ENCODE measurements at regions not wholly inside any gene's neighbourhood (a gene's known extent, or its start where the extent isn't known, plus 50 kb on each side); places are given as distances from the start of the nearest gene placed in this dataset.
"Not testable (repeated sequence)": the region's sequence is repeated elsewhere in the genome, so short reads cannot be mapped to it uniquely, and the experiment has no call there.

- peaks cover 7% of the 10 kb centered on the region for H3K27me3 Mint-ChIP-seq
- H3K9me3 Mint-ChIP-seq = no peaks in the 10 kb centered on the region
- no peak overlapping the region for H3K4me3 Mint-ChIP-seq
- no peaks in the 10 kb centered on the region for H3K4me1 Mint-ChIP-seq
- ATAC-seq (replicated peaks) = no peak
- H3K27ac Mint-ChIP-seq = no peak overlapping the region
- no peaks in the 10 kb centered on the region for H3K36me3 Mint-ChIP-seq (ENCODE audit: low read depth)
These were observed 635.4 kb upstream of the NECTIN3 start for GRCh38 chr3:110436209-110436608.

- ATAC-seq (replicated peaks); H3K27ac Mint-ChIP-seq; H3K4me3 Mint-ChIP-seq; H3K9me3 Mint-ChIP-seq; H3K27me3 Mint-ChIP-seq; H3K4me1 Mint-ChIP-seq; H3K36me3 Mint-ChIP-seq (ENCODE audit: low read depth): not testable (repeated sequence)
These were observed 631.5 kb upstream of the NECTIN3 start for GRCh38 chr3:110440066-110440653.

GRCh38 chr3:110454066-110454465 is 617.5 kb upstream of the NECTIN3 start:
- peaks cover 7% of the 10 kb centered on the region for H3K9me3 Mint-ChIP-seq
- H3K36me3 Mint-ChIP-seq (ENCODE audit: low read depth) = no peaks in the 10 kb centered on the region
- H3K4me3 Mint-ChIP-seq = no peak overlapping the region
- no peaks in the 10 kb centered on the region for H3K27me3 Mint-ChIP-seq
- no peak overlapping the region for H3K27ac Mint-ChIP-seq
- H3K4me1 Mint-ChIP-seq = no peaks in the 10 kb centered on the region
- no peak for ATAC-seq (replicated peaks)

- H3K36me3 Mint-ChIP-seq (ENCODE audit: low read depth) = no peaks in the 10 kb centered on the region
- no peaks in the 10 kb centered on the region for H3K4me1 Mint-ChIP-seq
- H3K4me3 Mint-ChIP-seq = no peak overlapping the region
- peaks cover 7% of the 10 kb centered on the region for H3K9me3 Mint-ChIP-seq
- ATAC-seq (replicated peaks) = no peak
- H3K27ac Mint-ChIP-seq = no peak overlapping the region
- no peaks in the 10 kb centered on the region for H3K27me3 Mint-ChIP-seq
These were observed 615.6 kb upstream of the NECTIN3 start for GRCh38 chr3:110456001-110456400.

- H3K4me1 Mint-ChIP-seq = no peaks in the 10 kb centered on the region
These were observed 615.0 kb upstream of the NECTIN3 start for GRCh38 chr3:110456438-110457138.

GRCh38 chr3:110457508-110457907 is 614.1 kb upstream of the NECTIN3 start:
- no peak overlapping the region for H3K4me3 Mint-ChIP-seq
- H3K9me3 Mint-ChIP-seq = peaks cover 7% of the 10 kb centered on the region
- H3K27ac Mint-ChIP-seq = no peak overlapping the region
- H3K4me1 Mint-ChIP-seq = no peaks in the 10 kb centered on the region
- H3K36me3 Mint-ChIP-seq (ENCODE audit: low read depth) = no peaks in the 10 kb centered on the region
- H3K27me3 Mint-ChIP-seq = peaks cover 3% of the 10 kb centered on the region
- no peak for ATAC-seq (replicated peaks)

More at GRCh38 chr3:110456438-110457138, 615.0 kb upstream of the NECTIN3 start:
- Mint-ChIP-seq H3K9me3 (peaks cover 7% of the 10 kb centered on the region), H3K27ac (no peak overlapping the region), H3K27me3 (no peaks in the 10 kb centered on the region), H3K36me3 (ENCODE audit: low read depth) (no peaks in the 10 kb centered on the region), H3K4me3 (no peak overlapping the region)
- no peak for ATAC-seq (replicated peaks)

- Mint-ChIP-seq H3K27me3 (peaks cover 3% of the 10 kb centered on the region), H3K4me1 (no peaks in the 10 kb centered on the region), H3K36me3 (ENCODE audit: low read depth) (no peaks in the 10 kb centered on the region), H3K27ac (no peak overlapping the region), H3K9me3 (peaks cover 7% of the 10 kb centered on the region), H3K4me3 (no peak overlapping the region)
- no peak for ATAC-seq (replicated peaks)
These were observed 612.6 kb upstream of the NECTIN3 start for GRCh38 chr3:110459021-110459420.

GRCh38 chr3:110470310-110470709 is 601.3 kb upstream of the NECTIN3 start:
- Mint-ChIP-seq H3K4me3 (no peak overlapping the region), H3K27ac (no peak overlapping the region), H3K36me3 (ENCODE audit: low read depth) (no peaks in the 10 kb centered on the region), H3K4me1 (no peaks in the 10 kb centered on the region), H3K27me3 (peaks cover 11% of the 10 kb centered on the region), H3K9me3 (no peaks in the 10 kb centered on the region)
- ATAC-seq (replicated peaks) = no peak

GRCh38 chr3:110473405-110473804 is 598.2 kb upstream of the NECTIN3 start:
- Mint-ChIP-seq H3K4me3 (no peak overlapping the region), H3K27me3 (peaks cover 6% of the 10 kb centered on the region), H3K27ac (no peak overlapping the region), H3K36me3 (ENCODE audit: low read depth) (no peaks in the 10 kb centered on the region), H3K9me3 (no peaks in the 10 kb centered on the region), H3K4me1 (no peaks in the 10 kb centered on the region)
- no peak for ATAC-seq (replicated peaks)

GRCh38 chr3:110474397-110474796 is 597.2 kb upstream of the NECTIN3 start:
- Mint-ChIP-seq H3K27ac (no peak overlapping the region), H3K9me3 (peaks cover under 1% of the 10 kb centered on the region), H3K36me3 (ENCODE audit: low read depth) (no peaks in the 10 kb centered on the region), H3K4me1 (no peaks in the 10 kb centered on the region), H3K27me3 (peaks cover 6% of the 10 kb centered on the region), H3K4me3 (no peak overlapping the region)
- no peak for ATAC-seq (replicated peaks)

GRCh38 chr3:110478377-110479054 is 593.1 kb upstream of the NECTIN3 start:
- peaks cover 3% of the 10 kb centered on the region for H3K9me3 Mint-ChIP-seq
- no peaks in the 10 kb centered on the region for H3K4me1 Mint-ChIP-seq
- no peaks in the 10 kb centered on the region for H3K36me3 Mint-ChIP-seq (ENCODE audit: low read depth)
- no peak for ATAC-seq (replicated peaks)
- no peak overlapping the region for H3K4me3 Mint-ChIP-seq
- no peak overlapping the region for H3K27ac Mint-ChIP-seq
- H3K27me3 Mint-ChIP-seq = peaks cover 9% of the 10 kb centered on the region

GRCh38 chr3:110479731-110480130 is 591.9 kb upstream of the NECTIN3 start:
- no peaks in the 10 kb centered on the region for H3K36me3 Mint-ChIP-seq (ENCODE audit: low read depth)
- no peak for ATAC-seq (replicated peaks)
- H3K9me3 Mint-ChIP-seq = peaks cover 3% of the 10 kb centered on the region
- H3K4me3 Mint-ChIP-seq = no peak overlapping the region
- H3K27ac Mint-ChIP-seq = no peak overlapping the region
- no peaks in the 10 kb centered on the region for H3K4me1 Mint-ChIP-seq
- H3K27me3 Mint-ChIP-seq = peaks cover 3% of the 10 kb centered on the region

GRCh38 chr3:110485389-110485788 is 586.2 kb upstream of the NECTIN3 start:
- peaks cover 4% of the 10 kb centered on the region for H3K27me3 Mint-ChIP-seq
- no peak overlapping the region for H3K4me3 Mint-ChIP-seq
- no peak overlapping the region for H3K27ac Mint-ChIP-seq
- no peaks in the 10 kb centered on the region for H3K4me1 Mint-ChIP-seq
- peaks cover 9% of the 10 kb centered on the region for H3K9me3 Mint-ChIP-seq
- H3K36me3 Mint-ChIP-seq (ENCODE audit: low read depth) = no peaks in the 10 kb centered on the region
- no peak for ATAC-seq (replicated peaks)

GRCh38 chr3:110487840-110488239 is 583.8 kb upstream of the NECTIN3 start:
- H3K4me3 Mint-ChIP-seq = no peak overlapping the region
- H3K36me3 Mint-ChIP-seq (ENCODE audit: low read depth) = no peaks in the 10 kb centered on the region
- peaks cover 9% of the 10 kb centered on the region for H3K9me3 Mint-ChIP-seq
- no peak for ATAC-seq (replicated peaks)
- peaks cover 7% of the 10 kb centered on the region for H3K27me3 Mint-ChIP-seq
- H3K4me1 Mint-ChIP-seq = no peaks in the 10 kb centered on the region
- H3K27ac Mint-ChIP-seq = no peak overlapping the region

- Mint-ChIP-seq H3K4me3 (no peak overlapping the region), H3K27me3 (peaks cover 7% of the 10 kb centered on the region), H3K4me1 (no peaks in the 10 kb centered on the region), H3K36me3 (ENCODE audit: low read depth) (no peaks in the 10 kb centered on the region), H3K27ac (no peak overlapping the region), H3K9me3 (peaks cover 9% of the 10 kb centered on the region)
- no peak for ATAC-seq (replicated peaks)
These were observed 580.2 kb upstream of the NECTIN3 start for GRCh38 chr3:110491413-110491812.
